Mesothelial cell of epicardium (in vitro differentiated cells): ENCODE measurements at regions not wholly inside any gene's neighbourhood (a gene's known extent, or its start where the extent isn't known, plus 50 kb on each side); places are given as distances from the start of the nearest gene placed in this dataset.

Experiments used
- DNase-seq, 2 experiments: peaks; one replicate each; pipeline ENCODE4 v3.0.0; 2021; ENCODE audit warnings: low spot score in 2 of 2; ENCODE audit not compliant: unreplicated experiment in 2 of 2
- H3K27ac Mint-ChIP-seq: 2 replicates; pipeline ENCODE4 v1.8.0; 2021; ENCODE audit warnings: mixed read lengths
- H3K27me3 Mint-ChIP-seq: 2 replicates; pipeline ENCODE4 v1.8.0; 2021; ENCODE audit warnings: low read depth, mixed read lengths
- H3K36me3 Mint-ChIP-seq: 2 replicates; pipeline ENCODE4 v1.8.0; 2021; ENCODE audit warnings: mixed read lengths
- H3K4me1 Mint-ChIP-seq: 2 replicates; pipeline ENCODE4 v1.8.0; 2021; ENCODE audit warnings: mixed read lengths
- H3K4me3 Mint-ChIP-seq: 2 replicates; pipeline ENCODE4 v1.8.0; 2021; ENCODE audit warnings: mild to moderate bottlenecking, moderate library complexity, mixed read lengths
- H3K9me3 Mint-ChIP-seq: 2 replicates; pipeline ENCODE4 v1.8.0; 2021; ENCODE audit warnings: mixed read lengths
- CTCF ChIP-seq: fragments of 200-600 bp; sonication (generic); IDR thresholded peaks from one replicate; pipeline ENCODE4 v1.5.0; 2021; ENCODE audit warnings: antibody characterized with exemption; ENCODE audit not compliant: unreplicated experiment

GRCh38 chr7:130931423-130931822 lies 197.4 kb upstream of the KLF14 start:
- Mint-ChIP-seq H3K27ac (no peak overlapping the region), H3K36me3 (no peaks in the 10 kb centered on the region), H3K9me3 (no peaks in the 10 kb centered on the region), H3K4me1 (no peaks in the 10 kb centered on the region), H3K27me3 (no peaks in the 10 kb centered on the region), H3K4me3 (no peak overlapping the region)
- DNase-seq: no peak
- no peak for TF ChIP-seq CTCF

GRCh38 chr7:130932088-130932487 lies 198.1 kb upstream of the KLF14 start:
- H3K9me3 Mint-ChIP-seq: no peaks in the 10 kb centered on the region
- no peak overlapping the region for H3K27ac Mint-ChIP-seq
- DNase-seq: no peak
- H3K4me3 Mint-ChIP-seq: no peak overlapping the region
- no peaks in the 10 kb centered on the region for H3K4me1 Mint-ChIP-seq
- no peak for TF ChIP-seq CTCF
- no peaks in the 10 kb centered on the region for H3K27me3 Mint-ChIP-seq
- H3K36me3 Mint-ChIP-seq: no peaks in the 10 kb centered on the region

GRCh38 chr7:130932667-130933432 lies 198.8 kb upstream of the KLF14 start:
- H3K9me3 Mint-ChIP-seq: no peaks in the 10 kb centered on the region
- no peak overlapping the region for H3K4me3 Mint-ChIP-seq
- H3K4me1 Mint-ChIP-seq: no peaks in the 10 kb centered on the region
- H3K27ac Mint-ChIP-seq: no peak overlapping the region
- no peak for DNase-seq
- H3K27me3 Mint-ChIP-seq: no peaks in the 10 kb centered on the region
- no peak for TF ChIP-seq CTCF
- no peaks in the 10 kb centered on the region for H3K36me3 Mint-ChIP-seq

GRCh38 chr7:130933919-130934318 lies 199.9 kb upstream of the KLF14 start:
- no peaks in the 10 kb centered on the region for H3K4me1 Mint-ChIP-seq
- H3K4me3 Mint-ChIP-seq: no peak overlapping the region
- H3K9me3 Mint-ChIP-seq: no peaks in the 10 kb centered on the region
- DNase-seq: no peak
- H3K27ac Mint-ChIP-seq: no peak overlapping the region
- TF ChIP-seq CTCF: no peak
- no peaks in the 10 kb centered on the region for H3K36me3 Mint-ChIP-seq
- H3K27me3 Mint-ChIP-seq: no peaks in the 10 kb centered on the region

GRCh38 chr7:130935564-130936157 lies 201.7 kb upstream of the KLF14 start:
- no peak overlapping the region for H3K27ac Mint-ChIP-seq
- H3K36me3 Mint-ChIP-seq: no peaks in the 10 kb centered on the region
- no peaks in the 10 kb centered on the region for H3K4me1 Mint-ChIP-seq
- DNase-seq: no peak
- H3K4me3 Mint-ChIP-seq: no peak overlapping the region
- H3K27me3 Mint-ChIP-seq: no peaks in the 10 kb centered on the region
- no peak for TF ChIP-seq CTCF
- H3K9me3 Mint-ChIP-seq: no peaks in the 10 kb centered on the region
